GM13976 (cell line): ENCODE measurements at regions not wholly inside any gene's neighbourhood (a gene's known extent, or its start where the extent isn't known, plus 50 kb on each side); places are given as distances from the start of the nearest gene placed in this dataset.

Experiments used
- DNase-seq: peaks from one replicate; pipeline ENCODE4 v3.0.0; 2012; ENCODE audit warnings: low spot score
- CTCF ChIP-seq: IDR thresholded peaks from 2 replicates; pipeline ENCODE4 v1.5.1; 2012; ENCODE audit warnings: borderline replicate concordance, mild to moderate bottlenecking; ENCODE audit not compliant: insufficient read depth; ENCODE audit errors: extremely low read depth, missing control alignments, control extremely low read depth
- in situ Hi-C: fragments of 300-500 bp; cut with MboI; formaldehyde crosslinking; loops from one replicate; pipeline ENCODE4 v1.12.0; 2022; ENCODE audit warnings: low sequenced_read_pairs, mixed read lengths, inconsistent platforms; ENCODE audit not compliant: unreplicated experiment

- TF ChIP-seq CTCF, result no peak
- in situ Hi-C loops, result no loop called here
- no peak for DNase-seq
Measured at GRCh38 chr1:96365596-96366390, 355.8 kb upstream of the PTBP2 start.

DNA sequence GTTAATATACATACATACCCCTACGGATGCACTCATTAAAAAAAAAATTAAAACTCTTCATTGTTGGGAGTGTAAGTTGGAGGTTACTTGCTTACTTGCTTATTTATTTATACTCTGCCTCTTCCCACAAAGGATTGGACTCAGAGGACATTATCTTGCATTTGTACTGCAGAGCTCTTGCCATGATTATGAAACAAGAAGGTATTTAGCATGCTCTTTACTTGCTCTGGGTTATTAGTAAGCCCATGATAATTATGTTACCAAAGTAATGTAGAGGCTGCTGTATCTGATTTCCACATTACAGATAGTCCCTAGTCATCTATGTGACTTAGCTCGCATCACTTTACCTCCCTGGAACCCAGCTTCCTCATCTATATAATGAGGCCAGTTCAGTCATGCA is 355.1 kb upstream of the PTBP2 start:
- DNase-seq, result no peak
- TF ChIP-seq CTCF, result no peak
- in situ Hi-C loops, result no loop called here

- TF ChIP-seq CTCF, result no peak
- in situ Hi-C loops, result no loop called here
- DNase-seq, result no peak
Measured at GRCh38 chr1:96367791-96368190, 353.8 kb upstream of the PTBP2 start.

GRCh38 chr1:96370757-96371156 is 350.8 kb upstream of the PTBP2 start:
- in situ Hi-C loops, result no loop called here
- DNase-seq, result no peak
- TF ChIP-seq CTCF, result no peak

DNA sequence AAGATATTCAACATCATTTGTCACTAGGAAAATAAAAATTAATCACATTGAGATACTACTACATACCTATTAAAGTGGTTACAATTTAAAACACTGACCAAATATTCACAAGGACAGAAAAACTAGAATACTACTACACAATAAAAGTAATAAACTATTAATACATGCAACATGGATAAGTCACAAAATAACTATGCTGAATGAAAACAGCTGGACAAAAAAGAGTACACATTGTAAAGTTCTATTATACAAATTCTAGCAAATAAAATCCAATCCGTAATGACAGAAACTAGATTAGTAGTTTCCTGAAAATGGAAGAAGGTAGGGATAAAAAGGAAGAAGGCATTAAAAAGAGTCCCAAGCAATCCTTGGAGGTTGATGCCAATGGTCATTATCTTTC is 348.7 kb upstream of the PTBP2 start:
- in situ Hi-C loops, result no loop called here
- no peak for TF ChIP-seq CTCF
- no peak for DNase-seq

DNA sequence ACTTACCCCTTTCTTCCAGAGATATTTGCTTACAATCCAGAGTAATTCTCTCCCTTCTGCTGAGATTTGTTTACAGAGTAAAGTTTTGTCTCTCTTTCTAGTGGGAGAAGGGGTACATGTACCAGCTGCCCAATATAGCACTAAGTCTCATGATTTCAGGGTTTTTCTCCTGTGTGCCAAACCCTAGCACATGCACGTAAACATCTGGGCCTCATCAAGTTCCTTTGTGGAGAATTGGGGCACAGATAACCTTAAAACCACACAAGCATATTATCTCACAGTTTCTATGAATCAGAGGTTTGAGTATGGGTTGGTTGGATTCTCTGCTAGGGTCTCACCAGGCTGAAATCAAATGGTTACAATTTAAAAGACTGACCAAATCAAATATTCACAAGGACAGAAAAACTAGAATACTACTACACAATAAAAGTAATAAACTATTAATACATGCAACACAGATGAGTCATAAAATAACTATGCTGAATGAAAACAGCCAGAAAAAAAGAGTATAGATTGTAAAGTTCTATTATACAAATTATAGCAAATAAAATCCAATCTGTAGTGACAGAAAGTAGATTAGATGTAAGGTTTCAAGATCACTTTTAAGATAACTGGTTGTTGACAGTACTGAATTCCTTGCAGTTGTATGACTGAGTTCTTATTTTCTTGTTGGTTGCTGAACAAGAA is 347.4 kb upstream of the PTBP2 start:
- no peak for TF ChIP-seq CTCF
- DNase-seq, result no peak
- in situ Hi-C loops, result no loop called here
